B cell (primary cell): ENCODE measurements at regions not wholly inside any gene's neighbourhood (a gene's known extent, or its start where the extent isn't known, plus 50 kb on each side); places are given as distances from the start of the nearest gene placed in this dataset.
"Not testable (repeated sequence)": the region's sequence is repeated elsewhere in the genome, so short reads cannot be mapped to it uniquely, and the experiment has no call there.

Experiments
- ATAC-seq: fragments of 200-7000 bp; cut with Tn5 transposase; one replicate; pipeline ENCODE4 v1.10.0; 2021; ENCODE audit warnings: low read depth, mild to moderate bottlenecking, moderate number of reproducible peaks, moderate library complexity
- CTCF ChIA-PET: fragments of 350-600 bp; sonication (Branson Sonifier 250); formaldehyde crosslinking; loops from one replicate; lab custom pipeline; 2021; ENCODE audit warnings: antibody characterized with exemption, inconsistent platforms; lab: Charles Lee
- POLR2A ChIA-PET: fragments of 350-600 bp; sonication (Branson Sonifier 250); formaldehyde crosslinking; loops from one replicate; lab custom pipeline; 2021; ENCODE audit warnings: antibody characterized with exemption; lab: Charles Lee
- DNase-seq: peaks from one replicate; pipeline ENCODE4 v3.0.0; 2013
- H2AFZ ChIP-seq: 2 replicates; pipeline ENCODE4 v1.6.1; 2012; ENCODE audit warnings: mild to moderate bottlenecking, low read depth, low read length; ENCODE audit not compliant: insufficient read depth, poor library complexity, severe bottlenecking
- H3K27ac ChIP-seq, 2 donors: 1 replicate in 1 of 2; 2 replicates in 1 of 2; pipeline ENCODE4 v1.5.1; 2012 to 2013; ENCODE audit warnings: low read length in 2 of 2, mild to moderate bottlenecking in 2 of 2, moderate library complexity in 1 of 2
- H3K27me3 ChIP-seq, 4 experiments: fragments of 200-600 bp in 1 of 4; sonication (generic) in 1 of 4; replicated peaks in 1 of 4; 1 replicate in 2 of 4; 2 replicates in 2 of 4; pipeline versions ENCODE4 v1.6.1 to v1.7.0; 2013 to 2016; ENCODE audit warnings: low read length in 3 of 4, mild to moderate bottlenecking in 2 of 4, mixed read lengths in 1 of 4, moderate library complexity in 1 of 4; ENCODE audit not compliant: insufficient read depth in 4 of 4, control insufficient read depth in 3 of 4; ENCODE audit errors: control extremely low read depth in 1 of 4
- H3K36me3 ChIP-seq, 2 experiments: replicated peaks in 1 of 2; 1 replicate in 1 of 2; 2 replicates in 1 of 2; pipeline versions ENCODE4 v1.6.1 to v1.7.1; 2013; ENCODE audit warnings: low read length in 1 of 2; ENCODE audit not compliant: insufficient read depth in 2 of 2, control insufficient read depth in 1 of 2; ENCODE audit errors: control extremely low read depth in 1 of 2, extremely low read depth in 1 of 2
- H3K4me1 ChIP-seq, 2 donors: fragments of 200-600 bp in 1 of 2; sonication (generic) in 1 of 2; 1 replicate in 1 of 2; 2 replicates in 1 of 2; pipeline versions ENCODE4 v1.5.1 to v1.6.1; 2013 to 2017; ENCODE audit warnings: low read length in 2 of 2; ENCODE audit not compliant: control insufficient read depth in 2 of 2, insufficient read depth in 2 of 2
- H3K4me2 ChIP-seq: replicated peaks from 2 replicates; pipeline ENCODE3; 2012; ENCODE audit warnings: mild to moderate bottlenecking, low read depth, low read length; ENCODE audit not compliant: poor library complexity, severe bottlenecking
- H3K4me3 ChIP-seq, 5 experiments: fragments of 200-600 bp in 1 of 5; sonication (generic) in 1 of 5; 1 replicate in 3 of 5; 2 replicates in 2 of 5; pipeline versions ENCODE4 v1.5.1 to v1.7.0; 2011 to 2016; ENCODE audit warnings: low read length in 4 of 5, mild to moderate bottlenecking in 4 of 5, low read depth in 2 of 5, control low read depth in 1 of 5, moderate library complexity in 1 of 5; ENCODE audit not compliant: insufficient read depth in 1 of 5; ENCODE audit errors: control extremely low read depth in 1 of 5, extremely low read depth in 1 of 5
- H3K79me2 ChIP-seq: fragments of 200-600 bp; sonication (generic); one replicate; pipeline ENCODE4 v1.6.0; 2016; ENCODE audit warnings: low read length; ENCODE audit not compliant: control insufficient read depth, insufficient read depth
- H3K9ac ChIP-seq: fragments of 200-600 bp; sonication (generic); 2 replicates; pipeline ENCODE4 v1.6.1; 2017; ENCODE audit warnings: mild to moderate bottlenecking, low read length, moderate library complexity
- H3K9me3 ChIP-seq, 3 donors: one replicate each; pipeline versions ENCODE4 v1.6.1 to v1.7.1; 2013; ENCODE audit warnings: low read length in 2 of 3; ENCODE audit not compliant: control insufficient read depth in 2 of 3, insufficient read depth in 1 of 3; ENCODE audit errors: control extremely low read depth in 1 of 3
- H4K20me1 ChIP-seq: 2 replicates; pipeline ENCODE4 v1.6.0; 2012; ENCODE audit warnings: mild to moderate bottlenecking, low read length; ENCODE audit not compliant: insufficient read depth, control insufficient read depth, poor library complexity, severe bottlenecking
- H3K27ac Mint-ChIP-seq: one replicate; pipeline ENCODE4 v1.8.0; 2021; ENCODE audit warnings: mixed read lengths
- H3K27me3 Mint-ChIP-seq: one replicate; pipeline ENCODE4 v1.8.0; 2021; ENCODE audit warnings: mixed read lengths
- H3K4me1 Mint-ChIP-seq: one replicate; pipeline ENCODE4 v1.8.0; 2021; ENCODE audit warnings: mixed read lengths
- H3K4me3 Mint-ChIP-seq: one replicate; pipeline ENCODE4 v1.8.0; 2021; ENCODE audit warnings: mixed read lengths
- H3K9me3 Mint-ChIP-seq: one replicate; pipeline ENCODE4 v1.8.0; 2022; ENCODE audit warnings: mixed read lengths; ENCODE audit not compliant: insufficient read depth
- CTCF ChIP-seq: fragments of 200-600 bp; IDR thresholded peaks from one replicate; pipeline ENCODE4 v1.8.0; 2022; ENCODE audit warnings: antibody characterized with exemption, mild to moderate bottlenecking
- EZH2 ChIP-seq: IDR thresholded peaks from 2 replicates; pipeline ENCODE4 v1.6.1; 2012; ENCODE audit warnings: borderline replicate concordance, low read depth, mild to moderate bottlenecking, moderate library complexity, low read length; ENCODE audit not compliant: insufficient read depth, poor library complexity, severe bottlenecking
- WGBS: methylation state at CpG from one replicate; pipeline ENCODE4 v1.1.5; 2013; ENCODE audit warnings: missing lambda C conversion rate; ENCODE audit not compliant: insufficient coverage; 5-methylcytosine and 5-hydroxymethylcytosine counted together
- intact Hi-C: fragments of 100-400 bp; cut with micrococcal nuclease; formaldehyde crosslinking; loops from one replicate; pipeline ENCODE4 v1.10.0; 2022

GRCh38 chrY:12453318-12453717 lies 247.7 kb upstream of the USP9Y start:
- CTCF ChIA-PET, H3K79me2 ChIP-seq, H3K27ac Mint-ChIP-seq: not testable (repeated sequence)

GRCh38 chrY:12459965-12460364 lies 241.1 kb upstream of the USP9Y start:
- H3K9me3 Mint-ChIP-seq: no peaks in the 10 kb centered on the region
- Histone ChIP-seq H3K4me2 (no peak overlapping the region), H3K27me3 (no peaks in the 10 kb centered on the region), H3K4me1 (no peaks in the 10 kb centered on the region), H3K36me3 (no peaks in the 10 kb centered on the region), H3K4me3 (no peak overlapping the region), H2AFZ (no peak overlapping the region), H4K20me1 (no peaks in the 10 kb centered on the region), H3K27ac (no peak overlapping the region), H3K9me3 (no peaks in the 10 kb centered on the region), H3K9ac (no peak overlapping the region), H3K79me2 (no peaks in the 10 kb centered on the region)
- no CpG with 5 or more reads among the region's 1 CpG for WGBS
- ATAC-seq: no peak
- no peak overlapping the region for H3K27ac Mint-ChIP-seq
- intact Hi-C loops: no loop called here
- POLR2A ChIA-PET: no interaction called here
- no peak overlapping the region for H3K4me3 Mint-ChIP-seq
- CTCF ChIA-PET: no interaction called here
- H3K27me3 Mint-ChIP-seq: no peaks in the 10 kb centered on the region
- TF ChIP-seq CTCF (no peak), EZH2 (no peak)
- no peak for DNase-seq
- H3K4me1 Mint-ChIP-seq: no peaks in the 10 kb centered on the region

More at GRCh38 chrY:12453318-12453717, 247.7 kb upstream of the USP9Y start:
- intact Hi-C loops, H3K9ac ChIP-seq, H3K4me1 ChIP-seq, DNase-seq, H3K4me1 Mint-ChIP-seq, H3K9me3 Mint-ChIP-seq, POLR2A ChIA-PET, H3K4me2 ChIP-seq, H3K4me3 ChIP-seq, H3K4me3 Mint-ChIP-seq, H2AFZ ChIP-seq, ATAC-seq, H3K27me3 ChIP-seq, H3K27ac ChIP-seq, H3K36me3 ChIP-seq, H3K27me3 Mint-ChIP-seq, H4K20me1 ChIP-seq: not testable (repeated sequence)
- H3K9me3 ChIP-seq: peaks cover 0 to 14% (median 0%) of the 10 kb centered on the region in 3 donors
- 100% methylated on average over 12 of the region's 26 CpGs for WGBS
